ENCODE measurements at regions not wholly inside any gene's neighbourhood (a gene's known extent, or its start where the extent isn't known, plus 50 kb on each side); places are given as distances from the start of the nearest gene placed in this dataset.

DNA sequence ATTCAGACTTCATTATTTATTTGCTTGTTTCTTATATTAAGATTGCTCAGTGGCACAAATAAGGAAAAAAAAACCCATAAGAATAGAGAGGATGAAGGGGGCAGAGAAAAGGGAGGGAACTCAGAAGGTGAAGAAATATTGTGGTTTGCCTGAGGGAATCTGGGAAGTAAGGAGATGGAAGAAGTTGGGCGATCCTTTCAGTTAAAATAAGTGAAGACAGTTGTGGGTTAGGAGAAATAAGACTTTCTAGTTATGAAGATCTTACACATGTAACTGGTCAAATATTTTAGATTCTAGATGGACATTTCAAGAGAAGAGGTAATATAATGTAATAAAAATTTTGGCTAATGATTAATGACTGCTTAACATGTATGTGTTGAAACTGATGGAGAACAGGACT lies 138.7 kb upstream of the LIMCH1 start:
- no peaks in the 10 kb centered on the region for H3K27me3 ChIP-seq (ENCODE audit: insufficient read depth, low read length)
- no peak overlapping the region for H3K4me3 Mint-ChIP-seq
- no CpG with 5 or more reads among the region's 1 CpG for WGBS (ENCODE audit: extremely low coverage, insufficient read length, low lambda C conversion rate)
- no peaks in the 10 kb centered on the region for H3K9me3 ChIP-seq (ENCODE audit: control insufficient read depth, low read depth, low read length)
- no peak overlapping the region for H2BK120ac ChIP-seq (ENCODE audit: low read depth, low read length, poor library complexity, severe bottlenecking)
- H2AK5ac ChIP-seq (ENCODE audit: insufficient read length, low read length), result no peak overlapping the region
- H2BK20ac ChIP-seq (ENCODE audit: low read depth, low read length, poor library complexity, severe bottlenecking), result no peak overlapping the region
- H2BK15ac ChIP-seq (ENCODE audit: low read depth, low read length), result no peak overlapping the region
- no peak overlapping the region for H2AFZ ChIP-seq (ENCODE audit: low read length)
- TF ChIP-seq, protein P1, sequence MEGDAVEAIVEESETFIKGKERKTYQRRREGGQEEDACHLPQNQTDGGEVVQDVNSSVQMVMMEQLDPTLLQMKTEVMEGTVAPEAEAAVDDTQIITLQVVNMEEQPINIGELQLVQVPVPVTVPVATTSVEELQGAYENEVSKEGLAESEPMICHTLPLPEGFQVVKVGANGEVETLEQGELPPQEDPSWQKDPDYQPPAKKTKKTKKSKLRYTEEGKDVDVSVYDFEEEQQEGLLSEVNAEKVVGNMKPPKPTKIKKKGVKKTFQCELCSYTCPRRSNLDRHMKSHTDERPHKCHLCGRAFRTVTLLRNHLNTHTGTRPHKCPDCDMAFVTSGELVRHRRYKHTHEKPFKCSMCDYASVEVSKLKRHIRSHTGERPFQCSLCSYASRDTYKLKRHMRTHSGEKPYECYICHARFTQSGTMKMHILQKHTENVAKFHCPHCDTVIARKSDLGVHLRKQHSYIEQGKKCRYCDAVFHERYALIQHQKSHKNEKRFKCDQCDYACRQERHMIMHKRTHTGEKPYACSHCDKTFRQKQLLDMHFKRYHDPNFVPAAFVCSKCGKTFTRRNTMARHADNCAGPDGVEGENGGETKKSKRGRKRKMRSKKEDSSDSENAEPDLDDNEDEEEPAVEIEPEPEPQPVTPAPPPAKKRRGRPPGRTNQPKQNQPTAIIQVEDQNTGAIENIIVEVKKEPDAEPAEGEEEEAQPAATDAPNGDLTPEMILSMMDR (conservative IDR thresholded peaks at IDR 0.05), result no peak
- H3K18ac ChIP-seq (ENCODE audit: insufficient read length, low read depth, low read length), result no peak overlapping the region
- H3K4me2 ChIP-seq (ENCODE audit: insufficient read depth, insufficient read length, low read length), result no peak overlapping the region
- H3K79me1 ChIP-seq (ENCODE audit: insufficient read depth, low read depth, low read length, poor library complexity, severe bottlenecking), result no peaks in the 10 kb centered on the region
- H3K9me3 Mint-ChIP-seq, result no peaks in the 10 kb centered on the region; a peak in 1 of 5 replicates
- no peak overlapping the region for H3K23ac ChIP-seq (ENCODE audit: insufficient read length, low read depth, low read length)
- H4K8ac ChIP-seq (replicated peaks; ENCODE audit: insufficient read length, low read depth, low read length), result no peak overlapping the region
- no peak overlapping the region for H3K27ac ChIP-seq (ENCODE audit: insufficient read length, low read depth, low read length)
- H2BK12ac ChIP-seq (ENCODE audit: insufficient read length, low read depth, low read length), result no peak overlapping the region
- H3K56ac ChIP-seq (ENCODE audit: insufficient read length, low read depth, low read length), result no peak overlapping the region
- H3T11ph ChIP-seq (ENCODE audit: low read length), result no peak overlapping the region
- no peaks in the 10 kb centered on the region for H4K20me1 ChIP-seq (ENCODE audit: control insufficient read depth, insufficient read depth, insufficient read length)
- H3K4me1 ChIP-seq (ENCODE audit: insufficient read depth, low read length), result 0 out of 2 replicates have a peak, but pooled peaks cover 2% of the 10 kb centered on the region
- H3K4ac ChIP-seq (ENCODE audit: low read depth, low read length), result no peak overlapping the region
- H3K27me3 Mint-ChIP-seq (ENCODE audit: low read depth), result no peaks in the 10 kb centered on the region
- H3K23me2 ChIP-seq (ENCODE audit: insufficient read length, low read depth, low read length, poor library complexity, severe bottlenecking), result no peaks in the 10 kb centered on the region
- no peak overlapping the region for H4K5ac ChIP-seq (ENCODE audit: insufficient read length, low read depth, low read length)
- H2BK5ac ChIP-seq (ENCODE audit: insufficient read length, low read length), result no peak overlapping the region
- H4K91ac ChIP-seq (ENCODE audit: insufficient read length, low read depth, low read length), result no peak overlapping the region
- H3K79me2 ChIP-seq (ENCODE audit: insufficient read depth, low read length), result no peaks in the 10 kb centered on the region
- DNase-seq, result no peak
- no peaks in the 10 kb centered on the region; a peak in 1 of 7 replicates for H3K36me3 Mint-ChIP-seq (ENCODE audit: insufficient read depth in 1 of 3, low read depth in 3 of 3)
- H3K4me1 Mint-ChIP-seq, result peaks cover 12 to 28% of the 10 kb centered on the region in 2 experiments
- H3K9ac ChIP-seq (ENCODE audit: extremely low read depth, insufficient read length, low read length), result no peak overlapping the region
- no peak overlapping the region for H3K14ac ChIP-seq (ENCODE audit: insufficient read depth, low read length)
- H3K27ac Mint-ChIP-seq, result no peak overlapping the region
